Vagina (tissue), 2 donors: ENCODE measurements at regions not wholly inside any gene's neighbourhood (a gene's known extent, or its start where the extent isn't known, plus 50 kb on each side); places are given as distances from the start of the nearest gene placed in this dataset.

Experiments used
- POLR2A ChIP-seq, 2 donors: fragments of 450-650 bp; IDR thresholded peaks; one replicate each; pipeline ENCODE4 v1.6.1; 2017; ENCODE audit warnings: antibody characterized with exemption in 2 of 2, mild to moderate bottlenecking in 2 of 2, moderate library complexity in 2 of 2
- TF ChIP-seq, protein P1 (sequence below), 3 experiments: fragments of 450-650 bp in 2 of 3; fragments of 200-600 bp in 1 of 3; sonication (generic) in 1 of 3; IDR thresholded peaks; one replicate each; pipeline ENCODE4 v1.5.1; 2017 to 2019; ENCODE audit warnings: antibody characterized with exemption in 3 of 3, mild to moderate bottlenecking in 2 of 3, moderate library complexity in 2 of 3

DNA sequence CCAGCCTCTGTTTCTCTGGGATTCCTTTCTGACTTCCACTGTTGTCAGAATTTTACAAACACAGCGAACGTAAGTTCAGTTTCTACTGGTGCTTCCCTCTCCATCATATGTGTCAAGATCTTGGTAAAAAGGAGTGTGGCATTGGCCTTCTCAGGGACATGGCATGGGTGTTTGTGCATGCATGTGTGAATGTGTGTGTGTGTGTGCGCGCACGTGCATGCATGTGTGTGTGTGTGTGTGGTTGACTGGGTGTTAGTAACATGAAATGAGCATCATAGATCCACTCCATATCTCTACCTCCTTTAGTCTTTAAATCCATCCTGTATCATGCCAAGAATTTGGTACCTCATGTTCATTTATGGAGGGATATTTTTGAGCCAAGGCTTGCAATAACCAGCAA, 411.3 kb downstream of the NPHP4 start:
- TF ChIP-seq, protein P1, sequence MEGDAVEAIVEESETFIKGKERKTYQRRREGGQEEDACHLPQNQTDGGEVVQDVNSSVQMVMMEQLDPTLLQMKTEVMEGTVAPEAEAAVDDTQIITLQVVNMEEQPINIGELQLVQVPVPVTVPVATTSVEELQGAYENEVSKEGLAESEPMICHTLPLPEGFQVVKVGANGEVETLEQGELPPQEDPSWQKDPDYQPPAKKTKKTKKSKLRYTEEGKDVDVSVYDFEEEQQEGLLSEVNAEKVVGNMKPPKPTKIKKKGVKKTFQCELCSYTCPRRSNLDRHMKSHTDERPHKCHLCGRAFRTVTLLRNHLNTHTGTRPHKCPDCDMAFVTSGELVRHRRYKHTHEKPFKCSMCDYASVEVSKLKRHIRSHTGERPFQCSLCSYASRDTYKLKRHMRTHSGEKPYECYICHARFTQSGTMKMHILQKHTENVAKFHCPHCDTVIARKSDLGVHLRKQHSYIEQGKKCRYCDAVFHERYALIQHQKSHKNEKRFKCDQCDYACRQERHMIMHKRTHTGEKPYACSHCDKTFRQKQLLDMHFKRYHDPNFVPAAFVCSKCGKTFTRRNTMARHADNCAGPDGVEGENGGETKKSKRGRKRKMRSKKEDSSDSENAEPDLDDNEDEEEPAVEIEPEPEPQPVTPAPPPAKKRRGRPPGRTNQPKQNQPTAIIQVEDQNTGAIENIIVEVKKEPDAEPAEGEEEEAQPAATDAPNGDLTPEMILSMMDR (IDR thresholded peaks at IDR 0.05), result no peak
- TF ChIP-seq POLR2A (IDR thresholded peaks at IDR 0.05), result no peak
